ENCODE measurements at regions not wholly inside any gene's neighbourhood (a gene's known extent, or its start where the extent isn't known, plus 50 kb on each side); places are given as distances from the start of the nearest gene placed in this dataset.

- Histone ChIP-seq H3K18ac (ENCODE audit: low read depth in 1 of 2, low read length in 2 of 2) (no peak overlapping the region), H3K14ac (ENCODE audit: low read length in 2 of 2) (no peak overlapping the region), H2BK120ac (ENCODE audit: low read depth, low read length) (no peak overlapping the region), H3K79me1 (replicated peaks; ENCODE audit: low read length, poor library complexity, severe bottlenecking) (no peaks in the 10 kb centered on the region), H3K27ac (ENCODE audit: low read length, poor library complexity, severe bottlenecking) (no peak overlapping the region), H3K23ac (ENCODE audit: low read length in 2 of 2) (no peak overlapping the region), H2BK5ac (ENCODE audit: low read depth, low read length, poor library complexity, severe bottlenecking) (no peak overlapping the region), H2BK15ac (ENCODE audit: low read depth, poor library complexity, severe bottlenecking) (no peak overlapping the region), H4K91ac (ENCODE audit: low read length) (no peak overlapping the region), H3K9ac (ENCODE audit: low read length) (no peak overlapping the region), H3K27me3 (ENCODE audit: control insufficient read depth in 1 of 2, insufficient read depth in 1 of 2, low read length in 2 of 2) (no peaks in the 10 kb centered on the region), H3K36me3 (ENCODE audit: control insufficient read depth in 1 of 2, insufficient read depth in 2 of 2, low read depth in 1 of 2, low read length in 2 of 2) (no peaks in the 10 kb centered on the region), H2AFZ (ENCODE audit: low read depth, low read length) (no peak overlapping the region), H3K4me2 (ENCODE audit: low read length, poor library complexity, severe bottlenecking) (no peak overlapping the region), H2AK5ac (ENCODE audit: low read length, severe bottlenecking) (no peak overlapping the region), H3K4ac (ENCODE audit: low read depth in 1 of 2, low read length in 2 of 2) (no peak overlapping the region), H2BK12ac (ENCODE audit: low read length in 2 of 2) (no peak overlapping the region), H3K4me3 (ENCODE audit: insufficient read depth in 1 of 2, low read depth in 1 of 2, low read length in 2 of 2) (no peak overlapping the region), H3K4me1 (ENCODE audit: control insufficient read depth, insufficient read depth, low read depth, low read length) (no peaks in the 10 kb centered on the region), H4K8ac (ENCODE audit: low read length) (no peak overlapping the region), H3K9me3 (ENCODE audit: control insufficient read depth, low read length) (peaks cover 19% of the 10 kb centered on the region)
- no peak for DNase-seq
- 84% methylated on average over 2 of the region's 2 CpGs for WGBS
Observed at GRCh38 chr7:119037941-119038340, 813.4 kb downstream of the ANKRD7 start.

GRCh38 chr7:119046068-119046467 is 821.6 kb downstream of the ANKRD7 start:
- H3K27ac ChIP-seq (ENCODE audit: low read length, poor library complexity, severe bottlenecking): no peak overlapping the region
- H3K79me1 ChIP-seq (replicated peaks; ENCODE audit: low read length, poor library complexity, severe bottlenecking): no peaks in the 10 kb centered on the region
- no peak overlapping the region for H3K23ac ChIP-seq (ENCODE audit: low read length in 2 of 2)
- H2BK12ac ChIP-seq (ENCODE audit: low read length in 2 of 2): no peak overlapping the region
- no peak overlapping the region for H2BK15ac ChIP-seq (ENCODE audit: low read depth, poor library complexity, severe bottlenecking)
- no peak overlapping the region for H2AFZ ChIP-seq (ENCODE audit: low read depth, low read length)
- no peak overlapping the region for H2BK120ac ChIP-seq (ENCODE audit: low read depth, low read length)
- H3K4me3 ChIP-seq (ENCODE audit: insufficient read depth in 1 of 2, low read depth in 1 of 2, low read length in 2 of 2): no peak overlapping the region
- H3K4me1 ChIP-seq (ENCODE audit: control insufficient read depth, insufficient read depth, low read depth, low read length): no peaks in the 10 kb centered on the region
- H2AK5ac ChIP-seq (ENCODE audit: low read length, severe bottlenecking): no peak overlapping the region
- 97% methylated on average over 1 of the region's 1 CpG for WGBS
- H3K14ac ChIP-seq (ENCODE audit: low read length in 2 of 2): no peak overlapping the region
- H4K8ac ChIP-seq (ENCODE audit: low read length): no peak overlapping the region
- no peak overlapping the region for H3K4ac ChIP-seq (ENCODE audit: low read depth in 1 of 2, low read length in 2 of 2)
- no peak for DNase-seq
- H2BK5ac ChIP-seq (ENCODE audit: low read depth, low read length, poor library complexity, severe bottlenecking): no peak overlapping the region
- no peak overlapping the region for H3K4me2 ChIP-seq (ENCODE audit: low read length, poor library complexity, severe bottlenecking)
- H3K27me3 ChIP-seq (ENCODE audit: control insufficient read depth in 1 of 2, insufficient read depth in 1 of 2, low read length in 2 of 2): no peaks in the 10 kb centered on the region
- no peaks in the 10 kb centered on the region for H3K36me3 ChIP-seq (ENCODE audit: control insufficient read depth in 1 of 2, insufficient read depth in 2 of 2, low read depth in 1 of 2, low read length in 2 of 2)
- H3K9ac ChIP-seq (ENCODE audit: low read length): no peak overlapping the region
- peaks cover 11% of the 10 kb centered on the region for H3K9me3 ChIP-seq (ENCODE audit: control insufficient read depth, low read length)
- no peak overlapping the region for H3K18ac ChIP-seq (ENCODE audit: low read depth in 1 of 2, low read length in 2 of 2)
- no peak overlapping the region for H4K91ac ChIP-seq (ENCODE audit: low read length)

- Histone ChIP-seq H2AFZ (ENCODE audit: low read depth, low read length) (no peak overlapping the region), H3K4me1 (ENCODE audit: control insufficient read depth, insufficient read depth, low read depth, low read length) (no peaks in the 10 kb centered on the region), H4K8ac (ENCODE audit: low read length) (no peak overlapping the region), H3K4me2 (ENCODE audit: low read length, poor library complexity, severe bottlenecking) (no peak overlapping the region), H2BK15ac (ENCODE audit: low read depth, poor library complexity, severe bottlenecking) (no peak overlapping the region), H2BK120ac (ENCODE audit: low read depth, low read length) (no peak overlapping the region), H3K9ac (ENCODE audit: low read length) (no peak overlapping the region), H3K4me3 (ENCODE audit: insufficient read depth in 1 of 2, low read depth in 1 of 2, low read length in 2 of 2) (no peak overlapping the region), H4K91ac (ENCODE audit: low read length) (no peak overlapping the region), H3K9me3 (ENCODE audit: control insufficient read depth, low read length) (peaks cover 2% of the 10 kb centered on the region), H3K23ac (ENCODE audit: low read length in 2 of 2) (no peak overlapping the region), H3K27me3 (ENCODE audit: control insufficient read depth in 1 of 2, insufficient read depth in 1 of 2, low read length in 2 of 2) (no peaks in the 10 kb centered on the region), H3K27ac (ENCODE audit: low read length, poor library complexity, severe bottlenecking) (no peak overlapping the region), H2AK5ac (ENCODE audit: low read length, severe bottlenecking) (no peak overlapping the region), H3K4ac (ENCODE audit: low read depth in 1 of 2, low read length in 2 of 2) (no peak overlapping the region), H2BK5ac (ENCODE audit: low read depth, low read length, poor library complexity, severe bottlenecking) (no peak overlapping the region), H3K14ac (ENCODE audit: low read length in 2 of 2) (no peak overlapping the region), H2BK12ac (ENCODE audit: low read length in 2 of 2) (no peak overlapping the region), H3K36me3 (ENCODE audit: control insufficient read depth in 1 of 2, insufficient read depth in 2 of 2, low read depth in 1 of 2, low read length in 2 of 2) (no peaks in the 10 kb centered on the region), H3K18ac (ENCODE audit: low read depth in 1 of 2, low read length in 2 of 2) (no peak overlapping the region), H3K79me1 (replicated peaks; ENCODE audit: low read length, poor library complexity, severe bottlenecking) (no peaks in the 10 kb centered on the region)
- 93% methylated on average over 3 of the region's 4 CpGs for WGBS
- DNase-seq: no peak
Observed at GRCh38 chr7:119065966-119066365, 841.5 kb downstream of the ANKRD7 start.

- H3K18ac ChIP-seq (ENCODE audit: low read depth in 1 of 2, low read length in 2 of 2): no peak overlapping the region
- no peak overlapping the region for H3K27ac ChIP-seq (ENCODE audit: low read length, poor library complexity, severe bottlenecking)
- H4K8ac ChIP-seq (ENCODE audit: low read length): no peak overlapping the region
- H3K4ac ChIP-seq (ENCODE audit: low read depth in 1 of 2, low read length in 2 of 2): no peak overlapping the region
- no peak overlapping the region for H4K91ac ChIP-seq (ENCODE audit: low read length)
- no CpG with 5 or more reads among the region's 1 CpG for WGBS
- no peaks in the 10 kb centered on the region for H3K27me3 ChIP-seq (ENCODE audit: control insufficient read depth in 1 of 2, insufficient read depth in 1 of 2, low read length in 2 of 2)
- H3K23ac ChIP-seq (ENCODE audit: low read length in 2 of 2): no peak overlapping the region
- no peak for DNase-seq
- H3K4me2 ChIP-seq (ENCODE audit: low read length, poor library complexity, severe bottlenecking): no peak overlapping the region
- no peak overlapping the region for H3K14ac ChIP-seq (ENCODE audit: low read length in 2 of 2)
- no peak overlapping the region for H3K4me3 ChIP-seq (ENCODE audit: insufficient read depth in 1 of 2, low read depth in 1 of 2, low read length in 2 of 2)
- H2BK12ac ChIP-seq (ENCODE audit: low read length in 2 of 2): no peak overlapping the region
- no peak overlapping the region for H2AFZ ChIP-seq (ENCODE audit: low read depth, low read length)
- H3K79me1 ChIP-seq (replicated peaks; ENCODE audit: low read length, poor library complexity, severe bottlenecking): no peaks in the 10 kb centered on the region
- no peak overlapping the region for H2BK5ac ChIP-seq (ENCODE audit: low read depth, low read length, poor library complexity, severe bottlenecking)
- peaks cover 4% of the 10 kb centered on the region for H3K9me3 ChIP-seq (ENCODE audit: control insufficient read depth, low read length)
- H3K4me1 ChIP-seq (ENCODE audit: control insufficient read depth, insufficient read depth, low read depth, low read length): no peaks in the 10 kb centered on the region
- no peaks in the 10 kb centered on the region for H3K36me3 ChIP-seq (ENCODE audit: control insufficient read depth in 1 of 2, insufficient read depth in 2 of 2, low read depth in 1 of 2, low read length in 2 of 2)
- no peak overlapping the region for H2BK15ac ChIP-seq (ENCODE audit: low read depth, poor library complexity, severe bottlenecking)
- H2AK5ac ChIP-seq (ENCODE audit: low read length, severe bottlenecking): no peak overlapping the region
- H3K9ac ChIP-seq (ENCODE audit: low read length): no peak overlapping the region
- no peak overlapping the region for H2BK120ac ChIP-seq (ENCODE audit: low read depth, low read length)
Observed at GRCh38 chr7:119086026-119086425, 861.5 kb downstream of the ANKRD7 start.

Measured in mesenchymal stem cell (in vitro differentiated cells and primary cell).